SU-DHL-6 (cell line): ENCODE measurements at regions not wholly inside any gene's neighbourhood (a gene's known extent, or its start where the extent isn't known, plus 50 kb on each side); places are given as distances from the start of the nearest gene placed in this dataset.

Source experiments
- H2AFZ ChIP-seq: fragments of 200-600 bp; sonication (generic); 2 replicates; pipeline ENCODE4 v1.6.1; 2014; ENCODE audit warnings: low read depth, mild to moderate bottlenecking, moderate library complexity, mixed read lengths, antibody characterized with exemption, low read length; ENCODE audit not compliant: severe bottlenecking
- H3F3A ChIP-seq: fragments of 200-600 bp; shearing (Covaris generic); 2 replicates; pipeline ENCODE4 v1.6.0; 2016; ENCODE audit warnings: antibody characterized with exemption, mild to moderate bottlenecking; ENCODE audit not compliant: insufficient read depth
- H3K27ac ChIP-seq: fragments of 200-600 bp; sonication (generic); 2 replicates; pipeline ENCODE4 v1.5.1; 2016; ENCODE audit warnings: low read depth, mild to moderate bottlenecking, low read length, moderate library complexity, mixed read lengths
- H3K27me3 ChIP-seq: fragments of 200-600 bp; sonication (generic), shearing (Covaris generic); 2 replicates; pipeline ENCODE4 v1.6.0; 2014; ENCODE audit warnings: mild to moderate bottlenecking, low read length
- H3K36me3 ChIP-seq: fragments of 200-600 bp; sonication (generic); 2 replicates; pipeline ENCODE4 v1.6.1; 2014; ENCODE audit warnings: mild to moderate bottlenecking, low read length, mixed read lengths
- H3K4me2 ChIP-seq: fragments of 300-600, 200-600 bp; shearing (Covaris generic), sonication (generic); 2 replicates; pipeline ENCODE4 v1.6.0; 2014; ENCODE audit warnings: low read length, low read depth, mild to moderate bottlenecking; ENCODE audit not compliant: poor library complexity, severe bottlenecking
- H3K4me3 ChIP-seq: fragments of 200-600 bp; sonication (generic); 2 replicates; pipeline ENCODE4 v1.5.1; 2014; ENCODE audit warnings: antibody characterized with exemption, low read length, mild to moderate bottlenecking, mixed read lengths; ENCODE audit not compliant: insufficient read depth, poor library complexity, severe bottlenecking
- H3K79me2 ChIP-seq: fragments of 200-600 bp; sonication (generic); 2 replicates; pipeline ENCODE4 v1.6.1; 2014; ENCODE audit warnings: mild to moderate bottlenecking, low read length, moderate library complexity; ENCODE audit not compliant: insufficient read depth
- H3K9ac ChIP-seq: fragments of 200-600 bp; sonication (generic); 2 replicates; pipeline ENCODE4 v1.7.0; 2014; ENCODE audit warnings: mild to moderate bottlenecking, low read length
- H3K9me2 ChIP-seq: fragments of 200-600 bp; sonication (generic); replicated peaks from 2 replicates; pipeline ENCODE4 v1.6.1; 2014; ENCODE audit warnings: low read length; ENCODE audit not compliant: insufficient read depth
- H3K9me3 ChIP-seq: fragments of 200-600 bp; sonication (generic); 2 replicates; pipeline ENCODE4 v1.6.1; 2014; ENCODE audit warnings: low read length, mixed read lengths; ENCODE audit not compliant: insufficient read depth
- H4K20me1 ChIP-seq: fragments of 200-600 bp; sonication (generic); 2 replicates; pipeline ENCODE4 v1.6.1; 2014; ENCODE audit warnings: low read depth, mild to moderate bottlenecking, antibody characterized with exemption, low read length, moderate library complexity, mixed read lengths
- EZH2phosphoT487 ChIP-seq: fragments of 200-600 bp; sonication (generic), shearing (Covaris generic); conservative IDR thresholded peaks from 2 replicates; pipeline ENCODE4 v1.6.1; 2018; ENCODE audit warnings: mild to moderate bottlenecking, antibody characterized with exemption, low read length, moderate library complexity, mixed read lengths
- TF ChIP-seq, protein P1 (sequence below): fragments of 200-600 bp; sonication (generic); IDR thresholded peaks from one replicate; pipeline ENCODE4 v1.5.1; 2017; ENCODE audit warnings: antibody characterized with exemption, mild to moderate bottlenecking, low read length, moderate library complexity; ENCODE audit not compliant: insufficient read depth, poor library complexity, severe bottlenecking

DNA sequence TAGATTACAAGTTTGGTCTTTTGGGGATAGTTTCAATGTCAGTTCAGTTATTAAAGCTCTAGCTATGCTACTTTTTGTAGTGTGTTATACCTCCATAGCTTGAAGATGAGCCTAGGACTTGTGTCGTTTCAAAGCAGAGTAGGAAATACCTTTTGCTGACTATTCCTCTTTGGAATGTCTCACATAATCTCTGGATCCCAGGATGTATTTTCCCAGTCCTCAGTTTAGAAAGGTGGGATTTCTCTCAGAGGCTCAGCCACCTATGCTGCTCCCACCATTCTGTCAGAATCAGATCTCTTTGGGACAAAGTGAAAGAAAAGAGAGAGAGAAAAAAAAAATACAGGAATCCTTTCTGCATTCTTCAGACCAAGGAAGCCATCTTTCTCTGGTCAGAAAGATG lies 567.5 kb upstream of the IMPG1 start:
- Histone ChIP-seq H3F3A (no peaks in the 10 kb centered on the region), H3K9me2 (no peaks in the 10 kb centered on the region), H3K4me3 (no peak overlapping the region), H3K36me3 (no peaks in the 10 kb centered on the region), H2AFZ (no peak overlapping the region), H3K9me3 (no peaks in the 10 kb centered on the region), H3K9ac (no peak overlapping the region), H3K27ac (no peak overlapping the region), H3K79me2 (no peaks in the 10 kb centered on the region), H3K27me3 (no peaks in the 10 kb centered on the region), H3K4me2 (no peak overlapping the region), H4K20me1 (no peaks in the 10 kb centered on the region)
- no peak for TF ChIP-seq EZH2phosphoT487
- TF ChIP-seq, protein P1, sequence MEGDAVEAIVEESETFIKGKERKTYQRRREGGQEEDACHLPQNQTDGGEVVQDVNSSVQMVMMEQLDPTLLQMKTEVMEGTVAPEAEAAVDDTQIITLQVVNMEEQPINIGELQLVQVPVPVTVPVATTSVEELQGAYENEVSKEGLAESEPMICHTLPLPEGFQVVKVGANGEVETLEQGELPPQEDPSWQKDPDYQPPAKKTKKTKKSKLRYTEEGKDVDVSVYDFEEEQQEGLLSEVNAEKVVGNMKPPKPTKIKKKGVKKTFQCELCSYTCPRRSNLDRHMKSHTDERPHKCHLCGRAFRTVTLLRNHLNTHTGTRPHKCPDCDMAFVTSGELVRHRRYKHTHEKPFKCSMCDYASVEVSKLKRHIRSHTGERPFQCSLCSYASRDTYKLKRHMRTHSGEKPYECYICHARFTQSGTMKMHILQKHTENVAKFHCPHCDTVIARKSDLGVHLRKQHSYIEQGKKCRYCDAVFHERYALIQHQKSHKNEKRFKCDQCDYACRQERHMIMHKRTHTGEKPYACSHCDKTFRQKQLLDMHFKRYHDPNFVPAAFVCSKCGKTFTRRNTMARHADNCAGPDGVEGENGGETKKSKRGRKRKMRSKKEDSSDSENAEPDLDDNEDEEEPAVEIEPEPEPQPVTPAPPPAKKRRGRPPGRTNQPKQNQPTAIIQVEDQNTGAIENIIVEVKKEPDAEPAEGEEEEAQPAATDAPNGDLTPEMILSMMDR, result no peak

DNA sequence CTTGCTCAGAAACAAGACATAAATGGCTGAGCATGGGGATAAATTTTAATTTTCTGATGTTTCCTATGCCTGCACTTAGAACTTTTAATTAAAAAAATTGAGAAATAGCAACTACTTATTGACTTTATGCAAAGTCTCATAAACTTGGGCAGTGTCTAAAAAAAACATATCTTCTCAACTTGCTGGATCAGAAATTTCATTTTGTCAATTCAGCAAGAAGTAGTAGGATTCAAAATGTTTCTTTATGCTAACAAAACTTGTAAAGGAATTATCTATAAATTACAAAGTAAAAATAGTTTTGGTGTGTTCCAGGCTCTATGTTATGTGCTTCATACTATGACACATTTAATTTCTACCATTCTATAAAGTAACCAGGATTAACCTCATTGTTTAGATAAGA lies 562.2 kb upstream of the IMPG1 start:
- H3K79me2 ChIP-seq, result no peaks in the 10 kb centered on the region
- no peak overlapping the region for H2AFZ ChIP-seq
- H4K20me1 ChIP-seq, result no peaks in the 10 kb centered on the region
- H3K9me3 ChIP-seq, result no peaks in the 10 kb centered on the region
- no peaks in the 10 kb centered on the region for H3F3A ChIP-seq
- no peak overlapping the region for H3K27ac ChIP-seq
- H3K9me2 ChIP-seq, result no peaks in the 10 kb centered on the region
- no peaks in the 10 kb centered on the region for H3K36me3 ChIP-seq
- no peak overlapping the region for H3K9ac ChIP-seq
- no peak overlapping the region for H3K4me2 ChIP-seq
- no peak overlapping the region for H3K4me3 ChIP-seq
- TF ChIP-seq, protein P1, result no peak
- TF ChIP-seq EZH2phosphoT487, result no peak
- no peaks in the 10 kb centered on the region for H3K27me3 ChIP-seq

GRCh38 chr6:76633259-76633658 lies 560.8 kb upstream of the IMPG1 start:
- TF ChIP-seq, protein P1, result no peak
- no peak for TF ChIP-seq EZH2phosphoT487
- no peak overlapping the region for H2AFZ ChIP-seq

More at GRCh38 chr6:76633259-76633658, 560.8 kb upstream of the IMPG1 start:
- Histone ChIP-seq H3K27me3 (no peaks in the 10 kb centered on the region), H3K9me3 (no peaks in the 10 kb centered on the region), H4K20me1 (no peaks in the 10 kb centered on the region), H3K4me2 (no peak overlapping the region), H3K4me3 (no peak overlapping the region), H3K36me3 (no peaks in the 10 kb centered on the region), H3K79me2 (no peaks in the 10 kb centered on the region), H3K9ac (no peak overlapping the region), H3K9me2 (no peaks in the 10 kb centered on the region), H3K27ac (no peak overlapping the region), H3F3A (no peaks in the 10 kb centered on the region)
